Esophagus muscularis mucosa (tissue), 4 donors: ENCODE measurements at regions not wholly inside any gene's neighbourhood (a gene's known extent, or its start where the extent isn't known, plus 50 kb on each side); places are given as distances from the start of the nearest gene placed in this dataset.
A peak's percentile ranks its signal among the peaks of the same experiment; 100 is the strongest.

Experiments
- DNase-seq: peaks from one replicate; pipeline ENCODE4 v3.0.0-alpha.2; 2017; ENCODE audit errors: extremely low spot score
- H3K27ac ChIP-seq, 4 donors: fragments of 200-600 bp; sonication (generic); replicated peaks in 1 of 4; 1 replicate in 3 of 4; 2 replicates in 1 of 4; pipeline ENCODE4 v1.5.1; 2016 to 2019; ENCODE audit warnings: mild to moderate bottlenecking in 1 of 4
- H3K27me3 ChIP-seq, 4 donors: fragments of 200-600 bp; sonication (generic); one replicate each; pipeline versions ENCODE4 v1.5.1 to v1.6.0; 2016 to 2019
- H3K36me3 ChIP-seq, 4 donors: fragments of 200-600 bp; sonication (generic); one replicate each; pipeline ENCODE4 v1.5.1; 2016 to 2019
- H3K4me1 ChIP-seq, 4 donors: fragments of 200-600 bp; sonication (generic); one replicate each; pipeline ENCODE4 v1.5.1; 2016 to 2019
- H3K4me3 ChIP-seq, 4 donors: fragments of 200-600 bp; sonication (generic); 1 replicate in 2 of 4; 2 replicates in 2 of 4; pipeline ENCODE4 v1.5.1; 2016 to 2019; ENCODE audit warnings: mild to moderate bottlenecking in 4 of 4, moderate library complexity in 1 of 4
- H3K9me3 ChIP-seq, 4 donors: fragments of 200-600 bp; sonication (generic); 1 replicate in 3 of 4; 2 replicates in 1 of 4; pipeline ENCODE4 v1.5.1; 2016 to 2019
- CTCF ChIP-seq, 3 experiments: fragments of 200-600 bp in 2 of 3; fragments of 450-650 bp in 1 of 3; sonication (generic) in 2 of 3; IDR thresholded peaks; one replicate each; pipeline ENCODE4 v1.5.1; 2017 to 2019; ENCODE audit warnings: antibody characterized with exemption in 3 of 3, mild to moderate bottlenecking in 2 of 3, moderate library complexity in 1 of 3
- EP300 ChIP-seq: sonication (generic); formaldehyde crosslinking; IDR thresholded peaks from one replicate; pipeline ENCODE4 v1.6.1; 2017; ENCODE audit warnings: antibody characterized with exemption
- POLR2A ChIP-seq: fragments of 450-650 bp; IDR thresholded peaks from one replicate; pipeline ENCODE4 v1.6.1; 2017; ENCODE audit warnings: antibody characterized with exemption, moderate library complexity, mild to moderate bottlenecking, low read depth
- POLR2AphosphoS5 ChIP-seq, 2 donors: sonication (generic); formaldehyde crosslinking; IDR thresholded peaks; one replicate each; pipeline ENCODE4 v1.6.1; 2017; ENCODE audit warnings: antibody characterized with exemption in 2 of 2
- WGBS: methylation state at CpG from one replicate; pipeline ENCODE4 v1.1.5; 2018; 5-methylcytosine and 5-hydroxymethylcytosine counted together
- intact Hi-C: fragments of 100-400 bp; cut with DNase I; formaldehyde crosslinking; loops from one replicate; pipeline ENCODE4 v1.15.1; 2023

GRCh38 chr10:129390726-129391125 is 76.3 kb upstream of the MGMT start:
- intact Hi-C loops = no loop called here
- Histone ChIP-seq H3K4me1 (no peaks in the 10 kb centered on the region), H3K9me3 (no peaks in the 10 kb centered on the region), H3K36me3 (no peaks in the 10 kb centered on the region), H3K27ac (no peak overlapping the region), H3K27me3 (peaks cover 0 to 38% (median 2%) of the 10 kb centered on the region in 4 donors), H3K4me3 (no peak overlapping the region)
- WGBS = 89% methylated on average over 8 of the region's 8 CpGs
- peak; percentile 68 for DNase-seq
- no peak for TF ChIP-seq EP300
- no peak for TF ChIP-seq CTCF (IDR thresholded peaks at IDR 0.05)
- TF ChIP-seq POLR2AphosphoS5 (IDR thresholded peaks at IDR 0.05) = no peak
- no peak for TF ChIP-seq POLR2A

- no peaks in the 10 kb centered on the region for H3K36me3 ChIP-seq
- 82% methylated on average over 5 of the region's 8 CpGs for WGBS
- no peak overlapping the region for H3K4me3 ChIP-seq
- peak; percentile 68 for DNase-seq
- H3K27ac ChIP-seq = no peak overlapping the region
- no peak for TF ChIP-seq POLR2AphosphoS5 (IDR thresholded peaks at IDR 0.05)
- TF ChIP-seq CTCF (IDR thresholded peaks at IDR 0.05) = no peak
- no peak for TF ChIP-seq POLR2A
- no peak for TF ChIP-seq EP300
- peaks cover 0 to 38% (median 2%) of the 10 kb centered on the region in 4 donors for H3K27me3 ChIP-seq
- H3K9me3 ChIP-seq = no peaks in the 10 kb centered on the region
- intact Hi-C loops = no loop called here
- H3K4me1 ChIP-seq = no peaks in the 10 kb centered on the region
Measured at GRCh38 chr10:129391464-129391863, 75.6 kb upstream of the MGMT start.

- DNase-seq = no peak
- TF ChIP-seq POLR2A (no peak), CTCF (IDR thresholded peaks at IDR 0.05) (no peak), EP300 (no peak), POLR2AphosphoS5 (IDR thresholded peaks at IDR 0.05) (no peak)
- intact Hi-C loops = no loop called here
- Histone ChIP-seq H3K27me3 (peaks cover 0 to 38% (median 2%) of the 10 kb centered on the region in 4 donors), H3K4me3 (no peak overlapping the region), H3K36me3 (no peaks in the 10 kb centered on the region), H3K4me1 (no peaks in the 10 kb centered on the region), H3K27ac (no peak overlapping the region), H3K9me3 (no peaks in the 10 kb centered on the region)
- 41% methylated on average over 10 of the region's 10 CpGs for WGBS
Measured at GRCh38 chr10:129392855-129393254, 74.2 kb upstream of the MGMT start.

- TF ChIP-seq POLR2A (no peak), POLR2AphosphoS5 (IDR thresholded peaks at IDR 0.05) (no peak), EP300 (no peak), CTCF (IDR thresholded peaks at IDR 0.05) (no peak)
- H3K4me1 ChIP-seq = peaks cover 0 to 4% (median 0%) of the 10 kb centered on the region in 4 donors
- peaks cover 0 to 38% (median 2%) of the 10 kb centered on the region in 4 donors for H3K27me3 ChIP-seq
- no peaks in the 10 kb centered on the region for H3K36me3 ChIP-seq
- H3K27ac ChIP-seq = no peak overlapping the region
- 74% methylated on average over 10 of the region's 10 CpGs for WGBS
- H3K9me3 ChIP-seq = no peaks in the 10 kb centered on the region
- intact Hi-C loops = no loop called here
- no peak overlapping the region for H3K4me3 ChIP-seq
- peak; percentile 53 for DNase-seq
Measured at GRCh38 chr10:129393812-129394211, 73.2 kb upstream of the MGMT start.
